Kidney (tissue), 13 donors: ENCODE measurements at regions not wholly inside any gene's neighbourhood (a gene's known extent, or its start where the extent isn't known, plus 50 kb on each side); places are given as distances from the start of the nearest gene placed in this dataset.
A peak's percentile ranks its signal among the peaks of the same experiment; 100 is the strongest.

Experiments used
- DNase-seq, 5 donors: peaks; one replicate each; pipeline ENCODE4 v3.0.0-alpha.2; 2013 to 2020
- FAIRE-seq: peaks from 2 replicates; lab custom pipeline; 2012; peaks lifted over from hg19 to GRCh38; lab: Jason Lieb, UNC
- H3K27ac ChIP-seq, 2 donors: one replicate each; pipeline ENCODE4 v1.7.0; 2013; ENCODE audit warnings: low read depth in 2 of 2, low read length in 2 of 2, inconsistent platforms in 1 of 2
- H3K27me3 ChIP-seq: one replicate; pipeline ENCODE4 v1.7.1; 2013; ENCODE audit warnings: low read length, inconsistent platforms; ENCODE audit not compliant: control insufficient read depth, insufficient read depth
- H3K36me3 ChIP-seq, 3 donors: one replicate each; pipeline versions ENCODE4 v1.7.0 to v1.7.1; 2013; ENCODE audit warnings: low read length in 3 of 3, control low read depth in 1 of 3, inconsistent platforms in 1 of 3; ENCODE audit not compliant: insufficient read depth in 3 of 3, control insufficient read depth in 2 of 3
- H3K4me1 ChIP-seq, 3 donors: one replicate each; pipeline versions ENCODE4 v1.7.0 to v1.7.1; 2013; ENCODE audit warnings: low read length in 3 of 3, inconsistent platforms in 1 of 3, low read depth in 1 of 3; ENCODE audit not compliant: control insufficient read depth in 2 of 3, insufficient read depth in 2 of 3
- H3K4me3 ChIP-seq, 3 donors: one replicate each; pipeline versions ENCODE4 v1.7.0 to v1.8.1; 2013; ENCODE audit warnings: low read length in 3 of 3, control low read depth in 1 of 3, inconsistent platforms in 1 of 3
- H3K9ac ChIP-seq, 3 donors: one replicate each; pipeline versions ENCODE4 v1.7.0 to v1.7.1; 2013; ENCODE audit warnings: low read length in 3 of 3, control low read depth in 1 of 3, inconsistent platforms in 1 of 3
- H3K9me3 ChIP-seq, 3 donors: one replicate each; pipeline versions ENCODE4 v1.7.0 to v1.7.1; 2013; ENCODE audit warnings: low read length in 3 of 3, control low read depth in 1 of 3, inconsistent platforms in 1 of 3; ENCODE audit not compliant: control insufficient read depth in 2 of 3, insufficient read depth in 1 of 3
- CTCF ChIP-seq: IDR thresholded peaks from 3 replicates; pipeline ENCODE4 v1.5.1; 2012; ENCODE audit warnings: mild to moderate bottlenecking, moderate library complexity, borderline replicate concordance; ENCODE audit not compliant: insufficient read depth; ENCODE audit errors: extremely low read depth
- intact Hi-C: fragments of 100-400 bp; cut with DNase I; formaldehyde crosslinking; loops from one replicate; pipeline ENCODE4 v1.11.1; 2022
- donor health status: control.
- donor health status: control.
- donor health status: control.
- donor health status: control.
- donor health status: control.
- donor health status: DM: yes; HTN: yes; CAD: no.
- donor health status: Normal renal cell carcinoma (clear cell type).

GRCh38 chr2:203799908-203800307, 67.7 kb upstream of the CTLA4 start:
- H3K36me3 ChIP-seq = no peaks in the 10 kb centered on the region
- H3K9ac ChIP-seq = no peak overlapping the region
- intact Hi-C loops = no loop called here
- H3K27ac ChIP-seq = no peak overlapping the region
- H3K27me3 ChIP-seq = no peaks in the 10 kb centered on the region
- DNase-seq = peak in 2 of 5 donors; percentile 32 to 70
- H3K4me3 ChIP-seq = no peak overlapping the region
- no peak for TF ChIP-seq CTCF
- H3K9me3 ChIP-seq = no peaks in the 10 kb centered on the region
- FAIRE-seq = no peak
- H3K4me1 ChIP-seq = no peaks in the 10 kb centered on the region

- H3K27me3 ChIP-seq = no peaks in the 10 kb centered on the region
- FAIRE-seq = no peak
- intact Hi-C loops = no loop called here
- no peak for DNase-seq
- H3K4me1 ChIP-seq = no peaks in the 10 kb centered on the region
- H3K36me3 ChIP-seq = no peaks in the 10 kb centered on the region
- TF ChIP-seq CTCF = no peak
- peaks cover 0 to under 1% (median 0%) of the 10 kb centered on the region in 3 donors for H3K9me3 ChIP-seq
- H3K9ac ChIP-seq = no peak overlapping the region
- no peak overlapping the region for H3K27ac ChIP-seq
- H3K4me3 ChIP-seq = no peak overlapping the region
These were observed 66.8 kb upstream of the CTLA4 start for GRCh38 chr2:203800783-203801182.

- FAIRE-seq (no peak), DNase-seq (no peak)
- no peaks in the 10 kb centered on the region for H3K27me3 ChIP-seq
- no peaks in the 10 kb centered on the region for H3K36me3 ChIP-seq
- H3K4me1 ChIP-seq = no peaks in the 10 kb centered on the region
- TF ChIP-seq CTCF = no peak
- H3K9me3 ChIP-seq = peaks cover 0 to 4% (median 0%) of the 10 kb centered on the region in 3 donors
- no peak overlapping the region for H3K4me3 ChIP-seq
- no peak overlapping the region for H3K9ac ChIP-seq
- intact Hi-C loops = no loop called here
- H3K27ac ChIP-seq = no peak overlapping the region
These were observed 65.1 kb upstream of the CTLA4 start for GRCh38 chr2:203802342-203803052.
